Hematopoietic multipotent progenitor cell (in vitro differentiated cells): ENCODE measurements at regions not wholly inside any gene's neighbourhood (a gene's known extent, or its start where the extent isn't known, plus 50 kb on each side); places are given as distances from the start of the nearest gene placed in this dataset.

Source experiments
- DNase-seq, 3 donors: peaks; one replicate each; pipeline ENCODE4 v3.0.0-alpha.2; 2011 to 2015; ENCODE audit warnings: low read depth in 2 of 3, low spot score in 2 of 3

- no peak for DNase-seq
Measured at GRCh38 chr17:72486806-72487205, 366.0 kb downstream of the SOX9 start.

- no peak for DNase-seq
Measured at GRCh38 chr17:72487731-72488494, 367.1 kb downstream of the SOX9 start.

GRCh38 chr17:72488555-72489271 lies 367.9 kb downstream of the SOX9 start:
- no peak for DNase-seq

GRCh38 chr17:72489272-72489641 lies 368.4 kb downstream of the SOX9 start:
- DNase-seq: no peak

- DNase-seq: no peak
Measured at GRCh38 chr17:72491102-72491501, 370.3 kb downstream of the SOX9 start.

GRCh38 chr17:72492494-72492893 lies 371.7 kb downstream of the SOX9 start:
- no peak for DNase-seq

- no peak for DNase-seq
Measured at GRCh38 chr17:72492941-72493340, 372.1 kb downstream of the SOX9 start.

- no peak for DNase-seq
Measured at GRCh38 chr17:72494566-72494965, 373.7 kb downstream of the SOX9 start.

GRCh38 chr17:72496461-72496860 lies 375.6 kb downstream of the SOX9 start:
- DNase-seq: no peak

GRCh38 chr17:72497915-72498314 lies 377.1 kb downstream of the SOX9 start:
- DNase-seq: no peak

GRCh38 chr17:72498364-72499210 lies 377.8 kb downstream of the SOX9 start:
- DNase-seq: no peak

GRCh38 chr17:72501404-72502370 lies 380.9 kb downstream of the SOX9 start:
- DNase-seq: no peak

GRCh38 chr17:72502371-72503341 lies 381.8 kb downstream of the SOX9 start:
- no peak for DNase-seq

- no peak for DNase-seq
Measured at GRCh38 chr17:72503556-72503955, 382.7 kb downstream of the SOX9 start.

GRCh38 chr17:72504783-72505182 lies 384.0 kb downstream of the SOX9 start:
- DNase-seq: no peak

- DNase-seq: no peak
Measured at GRCh38 chr17:72506773-72507172, 386.0 kb downstream of the SOX9 start.

- no peak for DNase-seq
Measured at GRCh38 chr17:72507370-72507769, 386.6 kb downstream of the SOX9 start.

GRCh38 chr17:72510351-72511016 lies 389.7 kb downstream of the SOX9 start:
- DNase-seq: no peak

- DNase-seq: no peak
Measured at GRCh38 chr17:72511242-72511641, 390.4 kb downstream of the SOX9 start.
